SH-SY5Y (cell line): ENCODE measurements at regions not wholly inside any gene's neighbourhood (a gene's known extent, or its start where the extent isn't known, plus 50 kb on each side); places are given as distances from the start of the nearest gene placed in this dataset.

ENCODE experiments used
- GATA2 ChIP-seq: IDR thresholded peaks from 2 replicates; pipeline ENCODE4 v1.6.1; 2011; ENCODE audit warnings: mild to moderate bottlenecking, low read depth, low read length
- GATA3 ChIP-seq: IDR thresholded peaks from 2 replicates; pipeline ENCODE4 v1.6.1; 2011; ENCODE audit warnings: low read depth, mild to moderate bottlenecking, low read length, moderate library complexity

DNA sequence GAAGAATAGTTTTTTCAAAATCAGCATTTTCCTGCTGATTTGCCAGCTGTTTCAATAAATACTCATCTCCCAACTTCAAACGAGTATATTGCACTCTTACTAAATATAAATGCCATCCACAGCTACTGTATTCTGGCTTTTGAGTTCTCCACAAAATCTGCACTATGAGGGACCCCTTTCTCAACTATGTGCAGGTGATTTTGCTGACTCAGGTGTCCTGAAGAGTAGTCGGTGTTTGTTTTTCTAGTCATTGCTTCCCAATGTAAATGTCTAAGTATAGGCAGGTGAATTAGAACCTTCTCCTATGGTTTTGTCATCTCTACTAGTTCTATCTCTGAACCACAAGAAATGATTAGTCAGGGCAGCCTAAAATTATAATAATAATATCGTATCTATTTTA, 616.8 kb upstream of the MEF2C start:
- TF ChIP-seq GATA2 (no peak), GATA3 (no peak)
